NCI-H82 treated with DMSO at 0.1 percent for 48 hours (cell line): ENCODE measurements at regions not wholly inside any gene's neighbourhood (a gene's known extent, or its start where the extent isn't known, plus 50 kb on each side); places are given as distances from the start of the nearest gene placed in this dataset.

ENCODE experiments used
- DNase-seq: peaks from one replicate; lab custom pipeline; 2025; ENCODE audit not compliant: unreplicated experiment; lab: John Stamatoyannopoulos, UW

DNA sequence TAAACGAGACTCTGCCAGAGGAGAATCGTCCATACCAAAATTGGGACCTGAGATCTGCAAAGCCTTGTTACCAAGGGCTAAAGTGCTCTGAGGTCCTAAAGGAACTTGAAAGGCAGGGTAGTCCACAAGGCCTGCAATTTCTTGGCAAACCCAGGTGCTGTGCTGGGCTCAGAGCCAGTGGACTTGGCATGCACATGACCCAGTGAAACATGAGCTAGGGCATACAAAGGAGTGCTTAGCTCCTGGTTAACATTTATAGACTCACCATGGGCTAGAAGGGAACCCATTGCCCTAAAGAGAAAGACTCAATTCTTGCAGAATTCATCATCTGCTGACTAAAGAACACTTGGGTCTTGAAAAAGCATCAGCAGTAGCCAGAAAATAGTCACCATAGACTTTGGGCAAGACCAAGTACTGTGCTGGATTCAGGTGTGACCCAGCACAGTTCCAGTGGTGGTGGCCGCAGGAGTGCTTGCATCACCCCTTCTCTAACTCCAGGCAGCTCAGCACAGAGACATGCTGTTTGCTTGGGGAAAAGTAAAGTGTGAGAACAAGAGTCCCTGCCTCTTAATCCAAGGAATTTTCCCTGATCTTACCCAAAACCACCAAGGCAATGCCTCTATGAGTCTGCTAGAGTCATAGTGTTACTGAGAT lies 1069.4 kb upstream of the ADGRL2 start:
- DNase-seq, result no peak

DNA sequence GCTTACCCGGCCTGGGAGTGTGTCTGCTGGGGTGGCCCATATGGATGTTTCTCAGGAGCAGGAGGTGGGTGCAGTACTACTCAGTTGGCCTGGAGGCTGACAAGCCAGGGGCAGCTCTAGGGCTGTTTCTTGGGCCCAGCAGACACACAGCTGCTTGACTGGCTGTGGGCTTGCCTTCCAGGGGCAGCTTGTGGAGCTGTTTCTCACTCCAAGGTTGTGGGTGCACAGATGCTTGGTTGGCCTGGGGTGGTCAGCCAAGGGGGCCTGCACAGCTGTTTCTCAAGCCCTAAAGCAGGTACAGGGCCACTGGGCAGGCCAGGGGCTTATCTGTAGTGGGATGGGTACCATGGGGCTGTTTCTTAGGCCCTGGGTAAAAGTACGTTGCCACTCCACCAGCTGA lies 1078.1 kb upstream of the ADGRL2 start:
- DNase-seq, result no peak

DNA sequence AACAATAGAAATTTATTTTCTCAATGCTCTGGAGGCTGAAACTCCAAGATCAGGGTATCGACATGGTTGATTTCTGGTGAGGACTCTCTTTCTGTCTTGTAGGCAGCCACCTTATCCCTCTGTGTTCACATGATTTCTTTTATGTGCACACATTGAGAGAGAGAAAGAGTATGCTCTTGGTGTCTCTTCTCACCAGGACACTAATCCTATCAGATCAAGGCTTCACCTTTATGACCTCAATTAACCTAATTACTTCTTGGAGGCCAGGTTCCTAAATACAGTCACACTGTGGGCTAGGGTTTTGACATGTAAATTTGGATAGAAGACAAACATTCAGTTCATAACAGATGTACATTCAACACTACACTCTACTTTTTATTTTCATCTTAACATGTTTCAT lies 1094.2 kb upstream of the ADGRL2 start:
- DNase-seq, result peak; percentile 39

DNA sequence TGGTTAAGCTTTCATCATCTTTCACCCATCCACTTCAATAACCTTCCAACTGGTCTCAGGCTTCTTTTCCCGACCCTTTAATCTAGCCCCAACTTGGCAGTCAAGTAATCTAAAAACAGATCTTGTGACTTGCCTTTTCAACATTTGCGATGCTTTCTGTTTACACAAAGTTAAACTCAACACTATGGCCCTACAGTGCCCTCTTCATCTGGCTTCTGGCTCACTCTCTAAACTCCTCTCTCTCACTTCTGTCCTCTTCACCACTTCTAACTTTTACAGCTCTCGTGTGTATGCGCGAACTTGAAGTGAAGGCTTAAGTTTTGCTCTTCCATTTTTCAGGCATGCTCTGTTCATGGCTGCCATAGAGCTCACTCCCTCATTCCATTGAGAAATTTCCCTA lies 1122.3 kb upstream of the ADGRL2 start:
- DNase-seq, result no peak

DNA sequence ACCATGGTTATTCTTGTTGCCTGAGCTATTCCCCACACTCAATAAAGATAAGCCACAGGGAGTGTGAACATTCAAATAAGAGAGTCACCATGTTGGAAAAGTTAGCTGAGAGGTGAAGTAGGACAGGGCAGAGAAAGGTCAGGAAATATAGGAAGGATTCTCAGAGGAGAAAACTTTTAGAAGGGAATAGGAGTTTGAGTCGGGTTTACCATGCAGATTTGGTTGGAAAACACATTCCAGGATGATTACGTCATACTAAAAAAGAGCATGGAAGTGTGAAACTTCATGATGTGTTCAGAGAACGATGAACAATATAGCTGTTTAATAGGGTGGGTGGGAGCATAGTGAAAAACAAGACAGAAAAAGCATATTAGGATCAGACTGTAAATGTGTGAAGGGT lies 1125.3 kb upstream of the ADGRL2 start:
- no peak for DNase-seq

DNA sequence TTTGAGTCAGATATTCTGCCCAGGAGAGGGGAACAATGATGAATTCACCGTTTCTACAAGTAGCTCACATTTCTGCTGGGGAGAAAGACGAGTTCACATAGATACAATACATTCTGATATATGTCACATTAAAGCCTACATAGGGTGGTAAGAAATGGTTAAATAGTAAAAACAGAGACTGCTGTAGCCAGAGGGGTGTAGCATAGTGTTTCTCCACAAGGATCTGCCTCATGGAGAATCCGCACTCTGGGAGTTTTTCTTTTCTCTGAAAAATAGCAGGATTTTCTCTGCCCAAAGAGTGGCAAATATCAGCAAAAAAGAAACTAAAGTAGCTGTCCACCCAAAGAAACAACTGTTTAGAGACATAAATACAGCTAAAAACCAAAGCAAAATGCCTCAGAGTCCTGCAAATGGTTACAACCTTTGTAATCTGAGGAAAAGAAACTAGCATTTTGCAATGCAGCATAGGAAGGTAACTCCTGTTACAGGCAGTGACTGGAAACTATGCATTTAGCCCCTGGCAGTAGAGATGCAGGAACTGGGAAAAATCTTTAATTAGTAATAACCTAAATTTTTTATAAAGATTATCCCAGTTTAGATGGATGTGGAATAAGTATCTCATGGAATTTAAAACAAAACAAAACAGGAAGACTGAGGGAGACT lies 1126.7 kb upstream of the ADGRL2 start:
- DNase-seq, result no peak

DNA sequence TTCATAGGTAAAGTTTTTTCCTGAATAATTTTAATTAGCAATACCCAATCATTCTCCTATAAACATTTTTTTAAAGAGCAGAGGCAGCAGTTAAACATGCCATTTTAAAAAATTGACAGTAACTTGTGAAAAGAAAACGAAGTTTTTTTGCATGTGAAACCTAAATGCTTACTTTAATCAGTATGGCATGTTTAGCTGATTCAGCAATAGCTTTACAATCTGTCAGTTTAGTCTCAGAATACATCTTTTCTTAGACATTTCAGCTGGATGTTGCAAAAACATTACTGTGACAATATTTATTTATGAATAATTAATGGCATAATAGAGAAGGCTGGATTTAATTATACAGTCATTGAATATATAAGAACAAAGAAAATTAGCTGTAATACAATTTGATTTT lies 1132.4 kb upstream of the ADGRL2 start:
- DNase-seq, result no peak

DNA sequence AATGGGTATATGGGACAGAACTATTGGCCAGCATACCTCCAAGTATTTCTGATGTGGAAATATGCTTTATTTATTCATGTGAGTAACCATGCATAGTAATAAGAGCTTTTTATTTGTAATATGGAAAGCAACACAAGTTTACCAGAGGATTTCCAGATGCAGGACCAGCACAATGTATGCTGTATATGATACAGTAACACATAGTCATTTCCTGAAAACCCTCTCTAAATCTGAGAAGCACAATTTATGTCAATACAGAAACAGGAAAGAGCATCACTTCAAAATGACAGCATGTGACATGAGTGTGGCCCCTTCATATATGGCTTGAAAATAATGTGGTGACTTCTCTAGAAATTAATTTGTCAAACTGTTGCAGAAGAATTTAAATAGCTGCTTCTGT lies 1134.7 kb upstream of the ADGRL2 start:
- DNase-seq, result no peak

DNA sequence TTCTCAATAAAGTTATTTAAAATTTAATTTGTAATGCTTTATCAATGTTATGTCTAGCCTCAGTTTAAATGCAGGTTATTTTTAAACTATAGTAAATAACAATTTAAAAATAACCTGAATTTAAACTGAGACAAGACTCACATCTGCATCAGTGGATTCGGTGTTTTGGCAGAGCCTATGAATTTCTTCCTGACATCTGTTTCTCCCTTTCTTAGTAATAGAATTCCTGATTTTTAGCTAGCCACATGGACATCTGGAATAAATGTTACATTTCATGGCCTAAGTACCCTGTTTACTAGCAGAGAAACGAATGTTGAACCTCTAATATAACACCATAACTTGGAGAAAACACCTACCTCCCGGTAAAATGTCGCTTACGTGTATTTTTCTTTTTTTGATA lies 1141.6 kb upstream of the ADGRL2 start:
- no peak for DNase-seq

DNA sequence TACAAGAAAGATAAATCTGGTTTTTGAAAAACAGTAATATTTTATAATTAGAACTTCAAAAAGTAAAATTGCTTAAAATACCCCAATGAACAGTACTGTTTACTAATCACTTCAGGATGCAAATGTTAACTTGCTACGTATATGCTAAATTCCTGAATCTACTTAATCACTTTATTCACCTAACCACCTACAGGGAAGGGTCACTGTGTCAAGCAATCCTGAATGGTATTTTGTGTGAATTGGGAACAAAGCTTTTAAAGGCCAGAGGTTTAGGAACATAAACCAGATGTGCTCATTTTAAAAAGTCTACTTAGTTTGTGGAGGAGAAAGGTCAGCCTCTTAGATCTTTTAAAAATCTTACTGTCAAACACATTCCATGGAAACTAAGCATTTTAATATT lies 1143.0 kb upstream of the ADGRL2 start:
- no peak for DNase-seq

DNA sequence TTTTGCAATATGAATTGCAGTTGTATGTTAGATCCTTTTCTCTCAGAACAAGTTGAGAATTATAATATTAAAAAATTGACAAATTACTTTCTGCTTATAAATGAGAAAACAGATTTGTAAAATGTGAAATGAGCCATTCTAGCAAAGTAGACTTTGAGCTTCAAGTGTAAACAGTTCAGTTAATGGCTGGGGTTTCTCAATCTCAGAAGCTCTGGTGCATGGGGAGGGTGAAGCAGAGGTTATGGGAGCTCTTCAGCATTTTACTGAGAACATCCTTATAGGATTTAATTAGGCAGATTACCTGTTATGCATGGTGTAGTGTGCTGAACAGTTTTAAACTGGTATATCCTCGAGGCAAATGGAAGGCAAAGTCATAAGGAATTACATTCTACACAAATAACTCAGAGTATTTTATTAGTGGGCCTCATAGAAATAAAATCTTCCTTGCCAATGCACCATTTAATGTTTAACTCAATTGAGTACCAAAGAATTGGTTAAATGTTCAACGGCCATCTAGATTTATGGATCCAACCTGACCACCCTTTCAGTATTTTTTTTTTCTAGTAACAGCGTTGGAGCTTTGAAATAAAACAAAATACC lies 1143.6 kb upstream of the ADGRL2 start:
- DNase-seq, result no peak

DNA sequence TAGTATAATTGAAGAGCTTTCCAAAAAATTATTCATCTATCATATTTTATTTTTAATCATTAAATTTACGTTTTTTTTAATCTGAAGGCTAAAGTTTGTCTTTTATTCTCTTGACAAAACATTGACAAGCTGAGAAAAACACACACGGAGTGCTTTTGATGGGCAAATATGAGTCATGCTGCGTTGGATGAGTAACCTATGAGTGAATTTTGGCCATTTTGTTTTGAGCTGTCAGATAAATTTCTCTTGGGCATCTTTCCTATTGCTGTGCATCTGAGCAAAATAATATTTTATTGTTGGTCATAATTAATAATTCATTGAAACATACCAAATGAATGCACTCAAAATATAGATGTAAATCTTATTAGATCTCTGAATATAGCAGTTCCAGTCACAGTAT lies 1144.1 kb upstream of the ADGRL2 start:
- DNase-seq, result no peak

DNA sequence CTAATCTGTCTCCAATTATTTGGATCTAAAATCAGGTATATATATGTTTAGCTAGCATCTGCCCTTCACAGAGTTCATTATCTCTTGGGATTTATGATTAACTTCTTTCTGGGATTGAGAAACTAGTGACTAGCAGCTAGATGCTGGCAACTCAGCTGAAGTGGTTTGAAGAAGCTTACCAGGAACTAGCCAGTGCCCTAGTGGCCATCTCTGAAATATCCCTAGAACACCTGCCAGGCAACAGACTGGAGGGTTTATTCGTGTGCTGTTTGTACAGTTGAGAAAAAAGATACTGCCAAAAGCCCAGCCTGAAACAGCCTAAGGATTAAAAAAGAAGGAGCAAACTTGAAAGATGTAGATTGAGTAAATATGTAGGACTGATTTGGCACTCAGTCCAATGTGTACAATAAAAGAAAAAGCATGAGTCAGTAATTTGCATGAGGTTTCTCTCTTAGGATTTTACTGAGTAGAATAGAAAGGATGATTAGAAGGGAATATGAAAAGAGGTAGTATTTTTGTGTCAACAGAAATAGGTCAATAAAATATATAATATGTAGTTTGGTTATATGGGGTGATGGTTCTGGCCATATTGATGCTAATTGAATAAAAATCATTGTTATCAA lies 1144.6 kb upstream of the ADGRL2 start:
- no peak for DNase-seq

DNA sequence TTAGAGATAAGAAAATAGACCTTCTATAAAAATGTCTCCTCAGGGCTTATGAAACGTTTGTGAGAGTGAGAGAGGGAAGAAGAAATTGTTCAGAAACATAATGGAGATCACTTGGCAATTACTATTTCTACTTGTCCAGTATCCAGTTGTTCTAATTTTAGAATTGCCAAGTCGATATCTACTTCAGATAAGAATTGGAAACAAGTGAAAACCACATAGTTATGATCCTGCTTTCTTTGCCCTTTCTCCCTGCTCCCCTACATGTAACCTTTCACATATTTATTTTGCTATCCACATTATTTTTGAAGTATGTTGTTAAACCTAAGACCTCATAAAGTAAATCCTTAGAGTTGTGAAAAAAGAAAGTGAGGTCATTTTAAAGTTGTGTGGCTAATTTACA lies 1154.7 kb upstream of the ADGRL2 start:
- DNase-seq, result no peak

DNA sequence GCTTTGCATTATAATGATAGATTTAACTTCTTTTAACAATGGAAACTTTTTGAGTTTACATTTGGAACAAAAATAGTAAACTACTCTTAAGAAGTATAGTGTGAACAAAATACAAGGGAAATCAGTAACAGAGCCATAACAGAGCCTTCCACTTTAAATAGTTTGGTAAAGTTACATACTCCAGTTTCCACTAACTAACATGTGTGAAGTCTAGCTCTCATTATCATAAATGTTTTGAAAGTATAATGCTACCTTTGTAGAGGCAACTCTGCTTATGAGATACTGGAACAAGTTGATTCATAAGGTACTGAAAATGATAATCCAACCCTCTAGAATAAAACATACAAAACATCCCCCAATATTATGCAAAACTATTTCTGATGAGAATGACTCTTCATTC lies 1155.1 kb upstream of the ADGRL2 start:
- no peak for DNase-seq

DNA sequence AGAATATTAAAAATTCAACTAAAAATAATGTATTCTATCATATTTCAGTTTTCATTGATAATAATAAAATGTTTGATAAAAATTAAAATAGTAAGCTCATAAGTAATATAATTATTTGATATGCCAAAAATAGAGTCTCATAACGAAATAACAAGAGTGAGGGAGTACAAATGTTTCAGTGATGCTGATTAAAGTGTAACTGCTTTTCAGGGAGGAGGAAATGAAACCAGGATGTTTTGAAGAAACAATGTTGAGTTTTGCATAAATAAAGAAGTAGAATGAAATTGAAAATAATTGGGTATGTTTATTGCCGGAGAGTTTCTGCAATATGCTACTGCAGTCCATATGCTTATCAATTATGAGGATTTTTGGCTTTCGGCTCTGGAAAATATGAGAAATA lies 1159.8 kb upstream of the ADGRL2 start:
- no peak for DNase-seq

DNA sequence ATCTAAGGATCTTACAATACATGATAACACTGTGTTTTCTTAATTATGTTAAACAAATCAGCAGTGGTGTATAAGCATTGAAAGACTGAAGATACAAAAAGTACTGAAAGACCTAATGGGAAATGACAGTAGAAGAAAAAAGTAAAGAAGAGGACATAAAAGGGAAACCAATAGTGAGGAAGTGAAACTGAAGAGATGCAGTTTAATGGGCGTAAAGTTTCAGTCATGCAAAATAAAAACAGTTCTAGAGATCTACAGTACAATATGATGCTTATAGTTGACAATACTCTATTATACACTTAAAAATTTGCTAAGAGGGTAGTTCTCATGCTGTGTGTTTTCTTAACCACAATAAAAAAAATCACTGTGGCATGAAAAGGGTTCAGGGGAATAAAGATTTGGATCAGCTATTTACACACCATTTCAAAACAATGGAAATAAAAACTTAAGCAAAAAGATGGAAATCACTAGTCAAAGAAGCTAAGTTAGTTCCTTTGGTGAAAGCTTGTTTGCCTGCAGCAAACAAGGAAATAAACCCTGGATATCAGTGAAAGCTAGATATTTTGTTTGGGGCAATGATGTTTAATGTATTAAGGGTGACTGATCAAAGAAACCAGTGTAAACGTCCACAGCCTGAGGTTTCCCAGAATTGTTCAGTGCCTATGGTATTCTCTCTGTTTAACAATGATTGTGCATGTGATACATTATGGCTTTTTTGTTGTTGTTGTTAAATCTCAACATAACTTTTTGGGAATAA lies 1160.8 kb upstream of the ADGRL2 start:
- no peak for DNase-seq

DNA sequence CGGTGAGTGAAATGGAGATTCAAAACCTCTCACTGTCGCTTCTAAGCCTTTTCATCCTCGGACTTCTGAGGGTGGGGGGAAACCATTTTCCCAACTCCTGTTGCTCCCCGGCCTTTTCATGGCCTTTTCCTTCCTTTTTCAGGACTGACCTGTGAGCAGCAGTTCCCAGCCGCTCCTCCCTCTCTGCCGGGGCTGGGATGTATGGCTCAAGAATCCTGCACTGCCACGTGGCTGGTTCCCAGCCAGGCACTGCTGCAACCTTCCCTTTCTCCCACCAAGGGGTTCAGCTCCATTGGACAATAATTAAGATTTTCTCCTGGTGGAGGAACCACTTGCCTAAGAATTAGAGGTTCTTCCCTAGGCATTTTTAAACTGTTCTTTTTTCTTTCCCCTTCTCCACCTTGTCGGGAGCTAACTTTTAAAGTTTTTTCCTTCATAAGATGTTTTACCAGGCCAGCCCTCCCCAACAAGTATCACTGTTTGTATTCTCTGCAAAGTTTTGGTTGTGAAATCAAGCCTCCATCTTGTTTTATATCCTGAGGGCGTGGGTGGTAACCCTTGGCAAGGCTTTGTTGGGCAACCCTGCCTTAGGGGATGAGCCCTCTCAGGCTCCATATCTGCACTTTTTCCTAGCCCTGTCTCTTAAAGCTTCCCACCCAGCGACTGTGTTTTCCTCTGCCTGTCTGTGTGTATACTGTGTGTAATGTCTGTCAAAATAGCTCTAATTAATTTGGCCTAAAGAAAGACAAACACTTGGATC lies 1166.6 kb upstream of the ADGRL2 start:
- no peak for DNase-seq

DNA sequence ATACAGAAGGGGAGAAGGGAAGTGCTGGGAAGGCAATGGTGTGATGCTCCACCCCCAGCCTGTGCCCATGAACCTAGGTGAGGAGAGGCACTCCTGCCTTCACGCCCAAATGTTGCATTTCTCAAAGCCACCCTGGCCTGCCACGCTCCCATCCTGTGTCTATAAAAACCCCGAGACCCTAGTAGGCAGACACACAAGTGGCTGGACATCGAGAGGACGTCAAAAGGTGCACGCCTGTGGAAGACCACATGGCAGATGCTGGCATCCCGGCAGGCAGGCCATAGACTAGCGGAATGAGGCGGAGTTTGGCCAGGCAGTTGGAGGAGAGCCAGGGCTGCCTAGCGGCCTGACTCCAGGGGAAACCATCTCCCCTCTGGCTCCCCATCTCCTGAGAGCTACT lies 1168.5 kb upstream of the ADGRL2 start:
- DNase-seq, result no peak

DNA sequence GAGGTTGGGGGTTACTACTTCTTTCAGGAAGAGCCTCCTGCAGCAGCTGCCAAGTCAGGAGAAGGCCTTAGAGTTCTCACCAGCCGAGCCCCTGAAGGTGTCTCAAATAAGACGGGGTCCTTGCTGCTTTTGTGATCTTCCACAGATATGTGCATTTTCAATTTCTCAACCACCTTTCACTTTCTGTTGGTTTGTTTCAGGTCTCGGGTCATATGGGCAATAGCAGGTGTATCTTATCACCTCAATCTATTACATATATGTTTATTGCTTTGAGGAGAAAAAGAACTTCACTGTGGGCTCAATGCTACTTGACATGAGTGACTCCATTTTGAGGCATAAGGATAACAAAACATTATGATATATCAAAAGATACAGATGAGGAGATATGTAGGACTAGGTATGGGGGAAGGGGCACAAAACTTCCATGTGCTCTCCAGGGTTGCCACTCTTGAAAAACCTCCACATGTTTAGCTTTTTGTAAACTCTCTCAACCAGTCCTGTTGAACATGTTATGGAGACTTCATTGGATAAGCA lies 1171.4 kb upstream of the ADGRL2 start:
- DNase-seq, result no peak

DNA sequence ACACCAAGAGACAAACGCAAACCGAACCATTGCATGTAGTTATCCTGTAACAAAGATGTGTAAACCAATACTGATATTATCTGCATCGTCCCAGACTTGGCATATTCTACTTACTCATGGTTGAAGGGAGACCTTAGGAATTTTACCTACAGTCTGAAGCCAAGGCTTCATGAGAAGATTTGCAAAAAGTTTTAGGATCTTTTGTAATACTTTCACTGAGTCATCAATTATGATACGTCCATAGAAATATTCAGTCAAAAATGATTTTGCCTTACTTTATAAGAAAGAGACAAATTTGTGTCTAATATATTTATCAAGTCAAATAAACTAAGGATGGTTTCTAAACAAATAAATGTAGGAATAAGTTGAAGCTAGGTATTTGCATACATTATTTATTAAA lies 1176.1 kb upstream of the ADGRL2 start:
- DNase-seq, result no peak
